ENCODE measurements at regions not wholly inside any gene's neighbourhood (a gene's known extent, or its start where the extent isn't known, plus 50 kb on each side); places are given as distances from the start of the nearest gene placed in this dataset.

GRCh38 chr3:150342896-150343467 lies 65.1 kb upstream of the TSC22D2 start:
- dilution Hi-C loops (cut with HindIII; ENCODE audit: low sequenced_read_pairs, unreplicated experiment) (no loop called here), intact Hi-C loops (cut with micrococcal nuclease) (no loop called here), in situ Hi-C loops (cut with MboI; ENCODE audit: low sequenced_read_pairs) (no loop called here)
- no peak overlapping the region for H2AFZ ChIP-seq (replicated peaks; ENCODE audit: low read length, poor library complexity)
- H2BK20ac ChIP-seq (ENCODE audit: low read depth, low read length): no peak overlapping the region
- H3K9ac ChIP-seq (ENCODE audit: low read depth, low read length): no peak overlapping the region
- no peak overlapping the region for H3K4me3 ChIP-seq (ENCODE audit: insufficient read depth, low read depth, low read length)
- no peaks in the 10 kb centered on the region for H4K20me1 ChIP-seq (ENCODE audit: insufficient read depth, low read length)
- no peak overlapping the region for H3K56ac ChIP-seq (ENCODE audit: extremely low read depth, insufficient read depth, low read length)
- H3K9me3 ChIP-seq (ENCODE audit: control insufficient read depth, insufficient read depth, low read length): no peaks in the 10 kb centered on the region; the same call in 1 of the 2 replicates
- H2BK15ac ChIP-seq (ENCODE audit: low read depth, low read length): no peak overlapping the region
- no peak overlapping the region for H3K4me2 ChIP-seq (ENCODE audit: low read depth, low read length)
- H3K27me3 ChIP-seq (ENCODE audit: control insufficient read depth, insufficient read depth, low read length): no peaks in the 10 kb centered on the region
- ChIA-PET CTCF (no interaction called here), POLR2A (ENCODE audit: unreplicated experiment) (no interaction called here)
- H2AK5ac ChIP-seq (ENCODE audit: low read depth, low read length): 0 out of 2 replicates have a peak overlapping the region, but pooled peaks have one; percentile 12
- no peak overlapping the region for H2AK9ac ChIP-seq (replicated peaks; ENCODE audit: low read depth, low read length, poor library complexity)
- H3K4me1 ChIP-seq (ENCODE audit: control insufficient read depth, insufficient read depth, low read length): peaks cover 9% of the 10 kb centered on the region; the same call in 1 of the 2 replicates
- H4K5ac ChIP-seq (ENCODE audit: low read depth, low read length): no peak overlapping the region
- peak overlapping the region; percentile 0; the same call in 1 of the 2 replicates for H3K4ac ChIP-seq (ENCODE audit: low read depth, low read length)
- H4K91ac ChIP-seq (ENCODE audit: insufficient read depth, low read depth, low read length): no peak overlapping the region
- H3K14ac ChIP-seq (replicated peaks; ENCODE audit: low read depth, low read length): no peak overlapping the region
- H2BK120ac ChIP-seq (ENCODE audit: low read depth, low read length): no peak overlapping the region
- no peaks in the 10 kb centered on the region for H3K36me3 ChIP-seq (ENCODE audit: control insufficient read depth, insufficient read depth, low read length)
- no peak overlapping the region for H3K18ac ChIP-seq (ENCODE audit: low read depth, low read length)
- ATAC-seq (ENCODE audit: low read depth): no peak
- no TSS peak for BruUV-seq (replicated peaks)
- no peaks in the 10 kb centered on the region for H3K79me1 ChIP-seq (ENCODE audit: low read depth in 1 of 2, low read length in 2 of 2)
- peak; percentile 86 for TF ChIP-seq MAFK (IDR thresholded peaks at IDR 0.05; ENCODE audit: low read depth, low read length)
- TF ChIP-seq FOS (IDR thresholded peaks at IDR 0.05; ENCODE audit: low read depth, low read length): no peak
- no CpG with 5 or more reads among the region's 2 CpGs for WGBS, 2 experiments (ENCODE audit: extremely low coverage in 2 of 2, insufficient read length in 1 of 2)
- H3K27ac ChIP-seq (ENCODE audit: insufficient read depth, low read length): no peak overlapping the region
- H4K8ac ChIP-seq (ENCODE audit: low read depth in 2 of 2, low read length in 2 of 2): no peak overlapping the region
- no peaks in the 10 kb centered on the region; the same call in 1 of the 2 replicates for H3K9me1 ChIP-seq (ENCODE audit: insufficient read depth, low read length)
- no peak overlapping the region for H2BK5ac ChIP-seq (ENCODE audit: low read depth, low read length, poor library complexity, severe bottlenecking)
- DNase-seq: no peak
- no peak overlapping the region for H3K23ac ChIP-seq (ENCODE audit: low read depth, low read length)

Measured in IMR-90 (cell line).